ENCODE measurements at regions not wholly inside any gene's neighbourhood (a gene's known extent, or its start where the extent isn't known, plus 50 kb on each side); places are given as distances from the start of the nearest gene placed in this dataset.

DNA sequence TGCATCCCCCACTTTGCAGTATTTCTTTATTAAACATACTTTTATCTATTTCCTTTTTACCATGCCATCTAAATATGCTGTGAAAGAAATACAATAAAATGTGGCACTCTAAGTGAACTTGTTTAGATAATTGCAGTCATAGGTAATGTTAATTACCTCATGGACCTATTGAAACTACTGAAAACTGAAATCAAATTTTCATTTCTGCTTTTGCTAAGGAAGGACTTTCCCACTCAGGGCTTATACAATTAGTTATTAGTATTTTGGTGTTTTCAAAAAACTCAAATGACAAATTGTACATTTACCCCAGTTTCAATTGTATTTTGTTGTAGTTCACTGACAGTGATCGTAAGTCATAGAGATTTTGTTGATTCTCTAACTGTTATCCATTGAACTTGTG, 88.4 kb downstream of the ID4 start:
- FAIRE-seq (no peak), DNase-seq (ENCODE audit: low read depth, low spot score) (no peak)
- TF ChIP-seq MYC (IDR thresholded peaks at IDR 0.05; ENCODE audit: low read depth, low read length) (no peak), FOS (IDR thresholded peaks at IDR 0.05; ENCODE audit: borderline replicate concordance, insufficient read depth, low read length) (no peak), POLR2A (IDR thresholded peaks at IDR 0.05; ENCODE audit: low read depth, low read length) (no peak), CTCF (IDR thresholded peaks at IDR 0.05; ENCODE audit: extremely low read depth in 1 of 2, insufficient read depth in 1 of 2, low read depth in 1 of 2, low read length in 2 of 2) (no peak)
- TF ChIP-seq, protein P1, sequence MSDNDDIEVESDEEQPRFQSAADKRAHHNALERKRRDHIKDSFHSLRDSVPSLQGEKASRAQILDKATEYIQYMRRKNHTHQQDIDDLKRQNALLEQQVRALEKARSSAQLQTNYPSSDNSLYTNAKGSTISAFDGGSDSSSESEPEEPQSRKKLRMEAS (IDR thresholded peaks at IDR 0.05; ENCODE audit: insufficient read depth, insufficient read length), result no peak
- no peak overlapping the region for H3K4me2 ChIP-seq (ENCODE audit: insufficient read depth, low read length)
- H3K27me3 ChIP-seq (ENCODE audit: control insufficient read depth in 2 of 2, insufficient read depth in 2 of 2, low read length in 2 of 2), result no peaks in the 10 kb centered on the region
- H3K27ac ChIP-seq (ENCODE audit: insufficient read depth, low read depth, low read length), result no peak overlapping the region
- H3K36me3 ChIP-seq (ENCODE audit: control insufficient read depth in 2 of 2, extremely low read depth in 1 of 2, insufficient read depth in 2 of 2, low read length in 2 of 2), result no peaks in the 10 kb centered on the region
- intact Hi-C loops (cut with micrococcal nuclease) (no loop called here), dilution Hi-C loops (cut with MboI; ENCODE audit: extremely low pct_ligation_motif_present, low sequenced_read_pairs) (no loop called here)
- no peak overlapping the region for H3K9ac ChIP-seq (replicated peaks; ENCODE audit: extremely low read depth, insufficient read depth, low read length)
- no peak overlapping the region for H2AFZ ChIP-seq (ENCODE audit: low read depth, low read length)
- no TSS peak for BruUV-seq (replicated peaks)
- H3K9me1 ChIP-seq (replicated peaks; ENCODE audit: control insufficient read depth, extremely low read depth, insufficient read depth, low read length), result no peaks in the 10 kb centered on the region
- H3K4me1 ChIP-seq (ENCODE audit: control insufficient read depth, extremely low read depth, insufficient read depth, low read length), result no peaks in the 10 kb centered on the region
- ChIA-PET POLR2A (no interaction called here), CTCF (no interaction called here)
- H3K4me3 ChIP-seq (replicated peaks in 1 of 3; ENCODE audit: insufficient read depth in 1 of 3, low read depth in 1 of 3, low read length in 3 of 3), result no peak overlapping the region
- H3K9me3 ChIP-seq (replicated peaks; ENCODE audit: control insufficient read depth, insufficient read depth, low read length), result no peaks in the 10 kb centered on the region
- H3K79me2 ChIP-seq (ENCODE audit: control insufficient read depth, insufficient read depth, low read length), result no peaks in the 10 kb centered on the region
- H4K20me1 ChIP-seq (replicated peaks; ENCODE audit: control insufficient read depth, extremely low read depth, insufficient read depth, low read length), result no peaks in the 10 kb centered on the region

DNA sequence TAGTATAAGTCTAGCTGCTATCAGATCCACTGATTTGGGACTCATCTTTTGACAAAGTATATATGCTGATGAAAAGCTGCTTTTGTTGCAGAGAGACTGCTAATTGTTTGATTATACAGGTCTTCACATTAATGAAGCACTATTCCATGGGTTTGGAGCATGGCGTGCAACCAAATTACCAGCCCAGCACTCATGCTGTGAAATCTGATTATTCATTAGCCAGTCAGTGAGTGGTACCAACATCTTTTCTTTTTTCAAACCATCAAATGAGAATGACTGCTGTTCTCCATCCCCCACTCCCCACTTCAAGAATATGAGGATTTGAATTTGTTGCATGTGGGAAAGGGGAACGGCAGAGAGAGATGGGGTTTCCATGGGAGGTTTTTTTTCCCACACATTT, 91.3 kb downstream of the ID4 start:
- POLR2A ChIA-PET, result no interaction called here
- Histone ChIP-seq H3K36me3 (ENCODE audit: control insufficient read depth in 2 of 2, extremely low read depth in 1 of 2, insufficient read depth in 2 of 2, low read length in 2 of 2) (no peaks in the 10 kb centered on the region), H3K9me3 (replicated peaks; ENCODE audit: control insufficient read depth, insufficient read depth, low read length) (peaks cover 2% of the 10 kb centered on the region), H3K4me3 (replicated peaks in 1 of 3; ENCODE audit: insufficient read depth in 1 of 3, low read depth in 1 of 3, low read length in 3 of 3) (no peak overlapping the region), H4K20me1 (replicated peaks; ENCODE audit: control insufficient read depth, extremely low read depth, insufficient read depth, low read length) (no peaks in the 10 kb centered on the region), H2AFZ (ENCODE audit: low read depth, low read length) (no peak overlapping the region), H3K79me2 (ENCODE audit: control insufficient read depth, insufficient read depth, low read length) (no peaks in the 10 kb centered on the region), H3K4me2 (ENCODE audit: insufficient read depth, low read length) (no peak overlapping the region), H3K27me3 (ENCODE audit: control insufficient read depth in 2 of 2, insufficient read depth in 2 of 2, low read length in 2 of 2) (no peaks in the 10 kb centered on the region), H3K4me1 (ENCODE audit: control insufficient read depth, extremely low read depth, insufficient read depth, low read length) (no peaks in the 10 kb centered on the region), H3K27ac (ENCODE audit: insufficient read depth, low read depth, low read length) (no peak overlapping the region), H3K9me1 (replicated peaks; ENCODE audit: control insufficient read depth, extremely low read depth, insufficient read depth, low read length) (no peaks in the 10 kb centered on the region), H3K9ac (replicated peaks; ENCODE audit: extremely low read depth, insufficient read depth, low read length) (no peak overlapping the region)
- intact Hi-C loops (cut with micrococcal nuclease), result no loop called here
- no TSS peak for BruUV-seq (replicated peaks)
- FAIRE-seq (no peak), DNase-seq (ENCODE audit: low read depth, low spot score) (no peak)
- CTCF ChIA-PET, result no interaction called here
- dilution Hi-C loops (cut with MboI; ENCODE audit: extremely low pct_ligation_motif_present, low sequenced_read_pairs), result no loop called here
- TF ChIP-seq POLR2AphosphoS5 (IDR thresholded peaks at IDR 0.05; ENCODE audit: insufficient read depth, low read depth, low read length), result no peak
